Prostate gland (tissue), 2 donors: ENCODE measurements at regions not wholly inside any gene's neighbourhood (a gene's known extent, or its start where the extent isn't known, plus 50 kb on each side); places are given as distances from the start of the nearest gene placed in this dataset.

Experiments
- DNase-seq: peaks from one replicate; pipeline ENCODE4 v3.0.0-alpha.2; 2019; ENCODE audit warnings: low spot score
- H3K27ac ChIP-seq, 2 donors: fragments of 200-600 bp; sonication (generic); 2 replicates each; pipeline ENCODE4 v1.5.1; 2017 to 2019
- H3K27me3 ChIP-seq: fragments of 200-600 bp; sonication (generic); replicated peaks from 2 replicates; pipeline ENCODE4 v1.5.1; 2019; ENCODE audit not compliant: insufficient read depth
- H3K36me3 ChIP-seq, 2 donors: fragments of 200-600 bp; sonication (generic); 1 replicate in 1 of 2; 2 replicates in 1 of 2; pipeline versions ENCODE4 v1.5.1 to v1.8.1; 2017 to 2019
- H3K4me1 ChIP-seq: fragments of 200-600 bp; sonication (generic); replicated peaks from 2 replicates; pipeline ENCODE4 v1.5.1; 2019
- H3K4me3 ChIP-seq, 2 donors: fragments of 200-600 bp; sonication (generic); 2 replicates each; pipeline ENCODE4 v1.5.1; 2017 to 2019
- H3K9me3 ChIP-seq: fragments of 200-600 bp; sonication (generic); 2 replicates; pipeline ENCODE4 v1.5.1; 2017
- CTCF ChIP-seq, 4 experiments: fragments of 200-600 bp in 2 of 4; fragments of 450-650 bp in 2 of 4; sonication (generic) in 2 of 4; IDR thresholded peaks; 1 replicate in 3 of 4; 2 replicates in 1 of 4; pipeline ENCODE4 v1.5.1; 2016 to 2019; ENCODE audit warnings: antibody characterized with exemption in 4 of 4, mild to moderate bottlenecking in 2 of 4, moderate library complexity in 2 of 4
- POLR2A ChIP-seq: fragments of 450-650 bp; IDR thresholded peaks from one replicate; pipeline ENCODE4 v1.6.1; 2016; ENCODE audit warnings: antibody characterized with exemption, mild to moderate bottlenecking
- POLR2AphosphoS5 ChIP-seq: sonication (generic); formaldehyde crosslinking; IDR thresholded peaks from one replicate; pipeline ENCODE4 v1.6.1; 2017; ENCODE audit warnings: antibody characterized with exemption
- WGBS: methylation state at CpG from one replicate; pipeline ENCODE4 v1.1.5; 2018; 5-methylcytosine and 5-hydroxymethylcytosine counted together
- intact Hi-C: fragments of 100-400 bp; cut with DNase I; formaldehyde crosslinking; loops from one replicate; pipeline ENCODE4 v1.14.2; 2022

- H3K27me3 ChIP-seq: no peaks in the 10 kb centered on the region
- no peaks in the 10 kb centered on the region for H3K36me3 ChIP-seq
- 31% methylated on average over 19 of the region's 19 CpGs for WGBS
- H3K9me3 ChIP-seq: no peaks in the 10 kb centered on the region
- no peak overlapping the region for H3K27ac ChIP-seq
- intact Hi-C loops: no loop called here
- H3K4me3 ChIP-seq: no peak overlapping the region
- DNase-seq: no peak
- TF ChIP-seq POLR2A (no peak), CTCF (IDR thresholded peaks at IDR 0.05) (no peak), POLR2AphosphoS5 (no peak)
- no peaks in the 10 kb centered on the region for H3K4me1 ChIP-seq
Observed at GRCh38 chr16:55040366-55041086, 109.9 kb downstream of the IRX5 start.

GRCh38 chr16:55041540-55042234, 111.0 kb downstream of the IRX5 start:
- no peak for TF ChIP-seq CTCF (IDR thresholded peaks at IDR 0.05)
- no peak for TF ChIP-seq POLR2AphosphoS5
- TF ChIP-seq POLR2A: no peak
- DNase-seq: no peak
- H3K27ac ChIP-seq: no peak overlapping the region

GRCh38 chr16:55042556-55043432, 112.1 kb downstream of the IRX5 start:
- intact Hi-C loops: no loop called here
- no peak overlapping the region for H3K4me3 ChIP-seq
- WGBS: 95% methylated on average over 13 of the region's 13 CpGs
- no peaks in the 10 kb centered on the region for H3K9me3 ChIP-seq
- no peaks in the 10 kb centered on the region for H3K36me3 ChIP-seq
- H3K4me1 ChIP-seq: no peaks in the 10 kb centered on the region
- TF ChIP-seq CTCF (IDR thresholded peaks at IDR 0.05) (no peak), POLR2A (no peak), POLR2AphosphoS5 (no peak)
- H3K27me3 ChIP-seq: no peaks in the 10 kb centered on the region
- no peak overlapping the region for H3K27ac ChIP-seq
- no peak for DNase-seq

More at GRCh38 chr16:55041540-55042234, 111.0 kb downstream of the IRX5 start:
- no peaks in the 10 kb centered on the region for H3K4me1 ChIP-seq
- H3K36me3 ChIP-seq: no peaks in the 10 kb centered on the region
- no peak overlapping the region for H3K4me3 ChIP-seq
- H3K9me3 ChIP-seq: no peaks in the 10 kb centered on the region
- WGBS: 95% methylated on average over 3 of the region's 3 CpGs
- no peaks in the 10 kb centered on the region for H3K27me3 ChIP-seq
- intact Hi-C loops: no loop called here

- WGBS: 56% methylated on average over 3 of the region's 3 CpGs
- DNase-seq: no peak
- Histone ChIP-seq H3K4me3 (no peak overlapping the region), H3K4me1 (no peaks in the 10 kb centered on the region), H3K27ac (no peak overlapping the region), H3K9me3 (no peaks in the 10 kb centered on the region), H3K36me3 (no peaks in the 10 kb centered on the region), H3K27me3 (no peaks in the 10 kb centered on the region)
- no peak for TF ChIP-seq CTCF (IDR thresholded peaks at IDR 0.05)
- TF ChIP-seq POLR2AphosphoS5: no peak
- TF ChIP-seq POLR2A: no peak
- intact Hi-C loops: no loop called here
Observed at GRCh38 chr16:55043499-55043898, 112.8 kb downstream of the IRX5 start.
